GM18519 (cell line): ENCODE measurements at regions not wholly inside any gene's neighbourhood (a gene's known extent, or its start where the extent isn't known, plus 50 kb on each side); places are given as distances from the start of the nearest gene placed in this dataset.

Experiments
- ATAC-seq: cut with Tn5 transposase; IDR thresholded peaks from one replicate; pipeline ENCODE4 v1.9.1; 2021; ENCODE audit warnings: mild to moderate bottlenecking, moderate library complexity; ENCODE audit not compliant: unreplicated experiment, low FRiP score

DNA sequence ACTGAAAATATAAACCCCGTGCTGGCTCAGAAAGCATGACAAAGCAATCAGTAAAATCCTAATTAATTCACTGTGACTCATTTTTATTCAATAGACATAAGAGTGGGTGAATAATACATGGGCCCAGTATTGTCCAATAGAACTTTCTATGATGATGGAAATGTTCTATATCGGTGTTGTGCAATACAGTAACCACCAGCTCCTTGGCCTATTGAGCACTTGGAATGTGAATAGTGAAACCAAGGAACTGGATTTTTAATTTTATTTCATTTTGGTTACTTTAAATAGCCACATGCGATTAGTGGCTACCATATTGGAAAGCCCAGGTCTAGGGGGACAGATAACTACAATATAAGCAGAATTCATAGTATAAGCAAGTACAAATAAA lies 69.8 kb upstream of the PPP2R3A start:
- no peak for ATAC-seq

GRCh38 chr3:135896613-135897012 lies 68.9 kb upstream of the PPP2R3A start:
- ATAC-seq = no peak

- no peak for ATAC-seq
Measured at GRCh38 chr3:135897715-135898114, 67.8 kb upstream of the PPP2R3A start.

- ATAC-seq = no peak
Measured at GRCh38 chr3:135898774-135899173, 66.8 kb upstream of the PPP2R3A start.

DNA sequence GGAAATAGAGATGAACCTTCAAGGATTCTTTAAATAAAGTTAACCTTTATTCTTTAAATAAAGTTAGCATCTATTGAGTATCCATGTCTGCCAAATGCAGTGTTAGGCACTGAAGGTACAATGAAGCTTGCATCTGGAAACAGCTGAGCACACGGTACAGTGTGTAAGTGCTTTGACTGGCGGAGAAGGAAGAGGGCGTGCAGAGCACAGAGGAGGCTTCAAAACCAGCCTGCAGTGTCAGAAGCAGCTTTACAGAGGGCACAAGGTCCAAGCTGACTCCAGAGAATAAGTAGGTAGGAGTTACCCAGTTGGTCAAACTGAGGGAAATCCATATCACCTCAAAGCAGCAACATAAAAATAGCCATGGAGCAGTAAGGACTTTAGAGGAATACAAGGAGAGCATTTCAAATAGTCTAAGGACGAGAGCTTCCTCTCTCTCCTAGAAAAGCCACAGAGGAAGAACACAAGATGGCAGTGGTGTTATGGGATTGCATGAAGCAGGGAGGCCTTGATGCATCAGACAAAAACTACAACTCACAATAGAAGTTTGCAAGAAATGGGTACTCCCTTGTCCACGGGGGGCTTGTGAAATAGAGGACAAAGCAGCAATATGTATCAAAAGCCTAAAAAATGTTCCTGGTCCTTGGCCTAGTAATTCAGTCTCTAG lies 60.3 kb upstream of the PPP2R3A start:
- no peak for ATAC-seq

DNA sequence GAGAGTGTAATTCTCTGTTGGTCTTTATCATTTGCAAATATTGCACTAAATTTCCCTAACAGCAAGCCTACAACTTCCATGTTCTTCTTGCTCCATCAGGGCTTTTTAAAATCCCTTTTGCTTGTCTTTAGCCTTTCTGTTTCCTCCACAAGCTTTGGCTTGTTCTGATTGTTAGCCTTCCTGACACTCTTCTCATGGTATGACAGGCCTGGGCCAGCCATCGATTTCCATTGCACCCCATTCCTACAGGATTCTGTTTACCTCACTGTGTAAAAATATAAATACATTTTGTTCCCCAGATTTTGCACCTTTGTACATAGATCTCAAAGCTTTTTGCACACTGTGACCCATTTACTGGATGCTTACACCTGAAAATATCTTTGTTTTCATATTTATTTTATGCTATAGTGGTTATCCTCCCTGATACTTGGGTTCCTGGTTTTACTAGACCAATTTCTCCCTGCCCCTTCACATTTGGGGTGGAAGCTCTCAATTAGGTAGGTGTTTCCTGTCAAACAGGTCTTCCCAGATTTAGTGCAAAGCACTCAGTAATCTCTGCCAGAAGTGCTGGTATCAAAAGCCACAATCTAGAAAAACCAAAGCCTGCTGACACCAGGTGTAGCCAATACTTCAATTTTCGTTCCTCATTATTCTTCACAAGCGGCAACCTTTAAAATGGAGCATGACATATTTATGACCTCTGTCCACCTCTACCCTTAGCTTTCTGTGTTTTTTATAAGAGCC lies 57.9 kb upstream of the PPP2R3A start:
- ATAC-seq = no peak

DNA sequence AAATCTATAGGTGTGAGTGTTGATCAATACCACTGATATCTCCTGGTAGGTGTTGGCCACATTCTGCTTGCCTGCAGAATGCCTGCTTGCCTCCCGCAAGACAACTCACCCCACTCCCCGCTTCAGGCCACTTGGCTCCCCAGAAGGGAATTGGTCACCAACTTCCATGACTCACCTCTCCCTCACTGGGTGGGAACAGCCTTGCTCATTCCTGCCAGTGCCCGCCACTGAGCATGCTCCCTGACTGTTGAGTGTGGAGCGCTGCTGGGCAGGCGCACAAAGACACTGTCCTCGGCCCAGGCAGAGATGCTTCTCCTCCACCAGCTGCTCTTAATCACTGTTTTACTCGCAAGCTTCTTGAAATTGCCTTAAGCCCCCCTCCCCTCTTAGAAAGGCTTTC lies 57.3 kb upstream of the PPP2R3A start:
- ATAC-seq = no peak

GRCh38 chr3:135908737-135909136 lies 56.8 kb upstream of the PPP2R3A start:
- no peak for ATAC-seq

DNA sequence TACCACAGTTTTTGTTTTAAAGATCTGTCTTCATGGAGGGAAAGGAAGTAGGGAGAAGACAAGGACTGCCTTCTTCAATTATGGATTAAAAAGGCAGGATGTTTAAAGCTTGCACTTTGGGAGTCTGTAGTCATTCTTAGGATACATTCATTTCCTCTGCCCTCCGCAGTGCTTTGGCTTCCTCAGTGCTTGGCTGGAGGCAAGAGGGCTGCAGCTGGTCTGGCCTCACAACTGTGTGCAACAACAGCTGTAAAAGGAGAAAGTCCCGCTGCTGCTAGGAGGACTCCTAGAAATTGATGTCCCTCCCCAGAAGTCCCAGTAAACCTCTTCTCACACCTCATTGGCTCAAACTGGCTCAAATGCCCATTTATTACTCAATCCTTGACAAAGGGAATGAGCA lies 54.4 kb upstream of the PPP2R3A start:
- no peak for ATAC-seq

GRCh38 chr3:135915206-135915605 lies 50.3 kb upstream of the PPP2R3A start:
- no peak for ATAC-seq
